Loucy (cell line): ENCODE measurements at regions not wholly inside any gene's neighbourhood (a gene's known extent, or its start where the extent isn't known, plus 50 kb on each side); places are given as distances from the start of the nearest gene placed in this dataset.

Experiments used
- H2AFZ ChIP-seq: fragments of 200-600 bp; sonication (generic); 2 replicates; pipeline ENCODE4 v1.6.0; 2016; ENCODE audit warnings: antibody characterized with exemption, mild to moderate bottlenecking, low read length, moderate library complexity
- H3F3A ChIP-seq: fragments of 200-600 bp; 2 replicates; pipeline ENCODE4 v1.6.0; 2016; ENCODE audit warnings: antibody characterized with exemption, low read depth, mild to moderate bottlenecking
- H3K27me3 ChIP-seq: fragments of 200-600 bp; sonication (generic); 2 replicates; pipeline ENCODE4 v1.6.1; 2014; ENCODE audit warnings: low read length, mild to moderate bottlenecking; ENCODE audit not compliant: insufficient read depth, poor library complexity, severe bottlenecking
- H3K36me3 ChIP-seq: fragments of 200-600 bp; sonication (generic); 2 replicates; pipeline ENCODE4 v1.6.1; 2016; ENCODE audit warnings: low read length; ENCODE audit not compliant: insufficient read depth
- H3K4me1 ChIP-seq: fragments of 200-600 bp; sonication (generic); 2 replicates; pipeline ENCODE4 v1.5.1; 2014; ENCODE audit warnings: low read length, mild to moderate bottlenecking; ENCODE audit not compliant: insufficient read depth, poor library complexity, severe bottlenecking
- H3K4me2 ChIP-seq: fragments of 200-600 bp; sonication (generic); 2 replicates; pipeline ENCODE4 v1.6.0; 2014; ENCODE audit warnings: antibody characterized with exemption, low read length, low read depth, mild to moderate bottlenecking; ENCODE audit not compliant: poor library complexity, severe bottlenecking
- H3K4me3 ChIP-seq: fragments of 200-600 bp; sonication (generic); 2 replicates; pipeline ENCODE4 v1.5.1; 2014; ENCODE audit warnings: low read length, mild to moderate bottlenecking, mixed read lengths; ENCODE audit not compliant: poor library complexity, severe bottlenecking
- H3K79me2 ChIP-seq: fragments of 200-600 bp; sonication (generic); 2 replicates; pipeline ENCODE4 v1.6.1; 2014; ENCODE audit warnings: low read length; ENCODE audit not compliant: insufficient read depth
- H3K9ac ChIP-seq: fragments of 200-600 bp; sonication (generic); 2 replicates; pipeline ENCODE4 v1.6.0; 2014; ENCODE audit warnings: mild to moderate bottlenecking, low read depth, low read length, moderate library complexity; ENCODE audit not compliant: poor library complexity, severe bottlenecking
- H3K9me2 ChIP-seq: fragments of 200-600 bp; sonication (generic); replicated peaks from 2 replicates; pipeline ENCODE4 v1.6.1; 2016; ENCODE audit warnings: low read depth, low read length, mixed read lengths
- H3K9me3 ChIP-seq: fragments of 200-600 bp; sonication (generic); 2 replicates; pipeline ENCODE4 v1.6.1; 2014; ENCODE audit warnings: mild to moderate bottlenecking, antibody characterized with exemption, low read length, low read depth; ENCODE audit not compliant: insufficient read depth
- H4K20me1 ChIP-seq: fragments of 200-600 bp; sonication (generic); 2 replicates; pipeline ENCODE4 v1.6.0; 2014; ENCODE audit warnings: antibody characterized with exemption, low read length, mild to moderate bottlenecking; ENCODE audit not compliant: insufficient read depth, poor library complexity, severe bottlenecking
- EZH2phosphoT487 ChIP-seq: fragments of 200-600 bp; IDR thresholded peaks from 2 replicates; pipeline ENCODE4 v1.6.1; 2018; ENCODE audit warnings: antibody characterized with exemption, mild to moderate bottlenecking, moderate library complexity, borderline replicate concordance
- TF ChIP-seq, protein P1 (sequence below): fragments of 200-600 bp; sonication (generic); conservative IDR thresholded peaks from 2 replicates; pipeline ENCODE4 v1.5.1; 2014; ENCODE audit warnings: mild to moderate bottlenecking, antibody characterized with exemption, low read length

DNA sequence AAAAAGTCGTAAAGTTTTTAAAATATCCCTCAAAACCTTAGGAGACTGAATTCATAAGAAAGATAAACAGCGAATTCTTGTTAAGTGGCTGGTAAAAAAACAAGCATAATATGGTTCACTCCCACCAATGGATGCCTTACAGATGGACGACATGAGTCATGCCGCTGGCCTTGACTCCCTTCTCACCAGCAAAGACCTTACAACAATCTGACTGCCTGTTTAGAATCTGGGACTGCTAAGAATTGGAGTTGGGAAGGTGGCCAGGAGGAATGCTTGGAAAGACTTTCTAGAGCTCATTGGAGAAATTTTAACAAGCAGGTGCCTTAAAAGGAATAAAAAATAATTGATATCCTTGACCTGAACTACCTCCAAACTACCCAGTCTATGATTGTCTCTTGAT lies 206.9 kb upstream of the FMN2 start:
- H3K4me1 ChIP-seq, result no peaks in the 10 kb centered on the region
- H3K27me3 ChIP-seq, result no peaks in the 10 kb centered on the region
- H3K4me2 ChIP-seq, result no peak overlapping the region
- H3K4me3 ChIP-seq, result no peak overlapping the region
- H2AFZ ChIP-seq, result no peak overlapping the region
- no peaks in the 10 kb centered on the region for H3K9me2 ChIP-seq
- no peaks in the 10 kb centered on the region for H4K20me1 ChIP-seq
- no peaks in the 10 kb centered on the region for H3K79me2 ChIP-seq
- H3K9ac ChIP-seq, result no peak overlapping the region
- no peak for TF ChIP-seq EZH2phosphoT487
- TF ChIP-seq, protein P1, sequence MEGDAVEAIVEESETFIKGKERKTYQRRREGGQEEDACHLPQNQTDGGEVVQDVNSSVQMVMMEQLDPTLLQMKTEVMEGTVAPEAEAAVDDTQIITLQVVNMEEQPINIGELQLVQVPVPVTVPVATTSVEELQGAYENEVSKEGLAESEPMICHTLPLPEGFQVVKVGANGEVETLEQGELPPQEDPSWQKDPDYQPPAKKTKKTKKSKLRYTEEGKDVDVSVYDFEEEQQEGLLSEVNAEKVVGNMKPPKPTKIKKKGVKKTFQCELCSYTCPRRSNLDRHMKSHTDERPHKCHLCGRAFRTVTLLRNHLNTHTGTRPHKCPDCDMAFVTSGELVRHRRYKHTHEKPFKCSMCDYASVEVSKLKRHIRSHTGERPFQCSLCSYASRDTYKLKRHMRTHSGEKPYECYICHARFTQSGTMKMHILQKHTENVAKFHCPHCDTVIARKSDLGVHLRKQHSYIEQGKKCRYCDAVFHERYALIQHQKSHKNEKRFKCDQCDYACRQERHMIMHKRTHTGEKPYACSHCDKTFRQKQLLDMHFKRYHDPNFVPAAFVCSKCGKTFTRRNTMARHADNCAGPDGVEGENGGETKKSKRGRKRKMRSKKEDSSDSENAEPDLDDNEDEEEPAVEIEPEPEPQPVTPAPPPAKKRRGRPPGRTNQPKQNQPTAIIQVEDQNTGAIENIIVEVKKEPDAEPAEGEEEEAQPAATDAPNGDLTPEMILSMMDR, result no peak
- H3F3A ChIP-seq, result no peaks in the 10 kb centered on the region
- H3K36me3 ChIP-seq, result no peaks in the 10 kb centered on the region
- no peaks in the 10 kb centered on the region for H3K9me3 ChIP-seq

DNA sequence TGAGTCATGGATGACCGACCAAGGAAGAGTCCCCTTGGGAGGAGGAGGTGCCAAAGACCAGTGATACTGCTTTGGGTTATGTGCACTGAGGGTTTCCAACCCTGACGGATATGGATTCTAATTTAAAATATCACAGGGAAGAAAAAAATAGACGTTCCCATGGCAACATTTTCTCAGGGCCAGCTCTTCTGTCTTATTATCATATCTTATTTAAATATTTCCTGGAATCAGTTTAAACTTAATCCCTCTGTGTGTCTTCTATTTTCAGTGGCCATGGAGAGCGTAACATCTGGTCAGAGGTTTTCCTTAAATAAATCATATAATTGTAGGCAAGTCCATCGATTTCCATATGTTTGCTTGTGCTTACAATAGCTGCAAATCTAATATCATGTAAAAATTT lies 205.4 kb upstream of the FMN2 start:
- Histone ChIP-seq H4K20me1 (no peaks in the 10 kb centered on the region), H3K9me2 (no peaks in the 10 kb centered on the region), H3K9me3 (no peaks in the 10 kb centered on the region), H3F3A (no peaks in the 10 kb centered on the region), H2AFZ (no peak overlapping the region), H3K9ac (no peak overlapping the region), H3K27me3 (no peaks in the 10 kb centered on the region), H3K4me2 (no peak overlapping the region), H3K4me3 (no peak overlapping the region), H3K4me1 (no peaks in the 10 kb centered on the region), H3K79me2 (no peaks in the 10 kb centered on the region), H3K36me3 (no peaks in the 10 kb centered on the region)
- TF ChIP-seq EZH2phosphoT487, result no peak
- TF ChIP-seq, protein P1, result no peak

DNA sequence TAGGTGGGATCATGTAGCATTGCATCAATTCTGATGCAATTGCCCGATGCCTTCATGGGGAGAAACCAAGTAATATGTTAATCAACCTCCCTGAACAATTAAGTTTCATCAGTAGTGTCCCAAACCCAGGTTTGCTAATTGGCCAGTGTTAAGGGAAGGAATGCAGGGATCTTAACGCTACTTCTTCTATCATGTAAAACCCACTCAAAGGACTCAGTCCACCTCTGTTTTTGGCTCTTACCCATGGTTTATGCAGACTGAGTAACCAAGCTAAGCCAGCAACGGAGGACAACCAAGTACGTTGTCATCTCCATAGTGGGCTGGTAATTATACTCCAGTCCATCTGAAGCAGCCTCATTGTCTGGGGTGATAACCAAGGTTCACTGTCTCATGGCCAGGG lies 203.0 kb upstream of the FMN2 start:
- H3K9ac ChIP-seq, result no peak overlapping the region
- H3K4me2 ChIP-seq, result no peak overlapping the region
- no peak overlapping the region for H2AFZ ChIP-seq
- H3K36me3 ChIP-seq, result no peaks in the 10 kb centered on the region
- H3K9me2 ChIP-seq, result no peaks in the 10 kb centered on the region
- H3K79me2 ChIP-seq, result no peaks in the 10 kb centered on the region
- no peaks in the 10 kb centered on the region for H3F3A ChIP-seq
- TF ChIP-seq, protein P1, result no peak
- no peak for TF ChIP-seq EZH2phosphoT487
- H3K9me3 ChIP-seq, result no peaks in the 10 kb centered on the region
- no peaks in the 10 kb centered on the region for H4K20me1 ChIP-seq
- no peaks in the 10 kb centered on the region for H3K27me3 ChIP-seq
- H3K4me1 ChIP-seq, result no peaks in the 10 kb centered on the region
- H3K4me3 ChIP-seq, result no peak overlapping the region
